ENCODE measurements at regions not wholly inside any gene's neighbourhood (a gene's known extent, or its start where the extent isn't known, plus 50 kb on each side); places are given as distances from the start of the nearest gene placed in this dataset.
"Not testable (repeated sequence)": the region's sequence is repeated elsewhere in the genome, so short reads cannot be mapped to it uniquely, and the experiment has no call there.

DNA sequence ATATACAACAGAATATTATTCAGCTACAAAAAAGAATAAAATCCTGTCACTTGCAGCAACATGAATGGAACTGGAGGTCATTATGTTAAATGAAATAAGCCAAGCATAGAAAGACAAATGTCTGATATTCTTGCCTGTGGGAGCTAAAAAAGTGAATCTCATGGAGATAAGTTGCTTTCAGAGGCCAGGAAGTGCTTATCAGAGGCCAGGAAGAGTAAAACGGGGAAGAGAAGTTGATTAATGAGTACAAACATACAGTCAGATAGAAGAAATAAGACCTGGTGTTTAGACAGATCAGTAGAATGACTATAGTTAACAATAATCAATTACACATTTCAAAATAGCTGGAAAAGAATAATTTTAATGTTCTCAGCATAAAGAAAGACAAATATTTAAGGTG is 54.4 kb upstream of the CPHXL start:
- in situ Hi-C loops (cut with HindIII; ENCODE audit: low pct_ligation_motif_present, low pct_unique_long_range_greater_than_20kb, low sequenced_read_pairs) = no loop called here
- no peak for DNase-seq

- DNase-seq = no peak
- in situ Hi-C loops (cut with HindIII; ENCODE audit: low pct_ligation_motif_present, low pct_unique_long_range_greater_than_20kb, low sequenced_read_pairs) = no loop called here
These were observed 55.5 kb upstream of the CPHXL start for GRCh38 chr16:75781683-75782343.

- no peak for DNase-seq
- in situ Hi-C loops (cut with HindIII; ENCODE audit: low pct_ligation_motif_present, low pct_unique_long_range_greater_than_20kb, low sequenced_read_pairs) = no loop called here
These were observed 61.1 kb upstream of the CPHXL start for GRCh38 chr16:75787440-75787839.

GRCh38 chr16:75789237-75789636 is 62.9 kb upstream of the CPHXL start:
- in situ Hi-C loops (cut with HindIII; ENCODE audit: low pct_ligation_motif_present, low pct_unique_long_range_greater_than_20kb, low sequenced_read_pairs) = no loop called here

GRCh38 chr16:75792771-75793492 is 66.6 kb upstream of the CPHXL start:
- in situ Hi-C loops (cut with HindIII; ENCODE audit: low pct_ligation_motif_present, low pct_unique_long_range_greater_than_20kb, low sequenced_read_pairs) = no loop called here
- DNase-seq = no peak

More at GRCh38 chr16:75789237-75789636, 62.9 kb upstream of the CPHXL start:
- peak; percentile 68 for DNase-seq

DNA sequence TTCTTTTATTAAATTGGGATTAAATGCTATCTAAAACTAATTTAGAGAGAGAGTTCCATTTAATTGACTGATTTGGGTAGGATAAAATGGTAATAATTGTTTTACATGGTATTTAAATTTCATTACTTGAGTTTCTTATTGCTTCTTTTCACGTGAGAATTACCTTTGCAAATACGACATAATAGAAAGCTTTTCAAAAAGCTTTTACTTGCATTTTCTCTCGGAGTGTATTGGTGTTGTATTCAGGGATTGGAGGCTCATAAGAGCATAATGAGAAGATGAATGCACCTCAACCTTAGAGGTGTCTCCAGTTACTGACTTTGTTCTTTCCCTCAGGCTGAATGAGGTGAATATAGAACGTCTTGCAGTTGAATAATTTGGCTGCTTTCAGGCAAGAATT is 67.4 kb upstream of the CPHXL start:
- in situ Hi-C loops (cut with HindIII; ENCODE audit: low pct_ligation_motif_present, low pct_unique_long_range_greater_than_20kb, low sequenced_read_pairs) = no loop called here
- DNase-seq = no peak

DNA sequence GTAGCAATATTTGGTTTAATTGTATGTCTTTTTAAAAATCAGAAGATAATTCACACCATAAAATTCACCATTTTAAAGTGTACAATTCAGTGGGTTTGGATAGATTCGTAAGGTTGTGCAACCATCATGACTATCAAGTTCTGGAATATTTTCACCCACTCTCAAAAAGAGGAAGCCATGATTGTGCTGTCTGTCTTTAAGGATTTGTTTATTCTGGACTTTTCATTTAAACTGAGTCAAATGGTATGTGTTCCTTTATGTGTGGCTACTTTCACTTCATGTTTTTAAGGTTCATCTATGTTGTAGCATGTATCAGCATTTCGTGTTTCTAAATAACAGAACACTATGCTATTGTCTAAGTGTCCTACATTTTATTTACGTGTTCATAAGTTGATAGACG is 68.1 kb upstream of the CPHXL start:
- in situ Hi-C loops (cut with HindIII; ENCODE audit: low pct_ligation_motif_present, low pct_unique_long_range_greater_than_20kb, low sequenced_read_pairs) = no loop called here

DNA sequence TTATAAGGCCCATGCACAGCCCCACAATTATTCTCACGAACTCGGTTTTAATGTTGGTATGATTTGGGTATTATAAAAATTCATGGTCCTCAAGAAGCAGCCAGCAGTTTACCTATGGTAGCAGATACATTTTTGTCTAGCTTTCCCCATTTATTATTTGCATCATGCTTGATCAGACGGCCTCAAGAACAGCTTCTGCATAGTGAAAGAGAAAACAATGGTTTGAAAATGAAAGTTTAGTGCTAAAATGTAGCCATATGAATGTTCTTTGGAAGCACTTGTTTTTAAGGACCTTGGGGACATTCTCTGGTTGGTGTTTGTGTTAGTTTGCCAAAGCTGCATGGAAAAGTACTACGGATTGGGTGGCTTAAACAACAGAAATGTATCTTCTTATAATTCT is 72.4 kb upstream of the CPHXL start:
- in situ Hi-C loops (cut with HindIII; ENCODE audit: low pct_ligation_motif_present, low pct_unique_long_range_greater_than_20kb, low sequenced_read_pairs) = no loop called here
- no peak for DNase-seq

More for the DNA sequence above, 68.1 kb upstream of the CPHXL start:
- DNase-seq = no peak

GRCh38 chr16:75801307-75801706 is 75.0 kb upstream of the CPHXL start:
- peak; percentile 14 for DNase-seq

DNA sequence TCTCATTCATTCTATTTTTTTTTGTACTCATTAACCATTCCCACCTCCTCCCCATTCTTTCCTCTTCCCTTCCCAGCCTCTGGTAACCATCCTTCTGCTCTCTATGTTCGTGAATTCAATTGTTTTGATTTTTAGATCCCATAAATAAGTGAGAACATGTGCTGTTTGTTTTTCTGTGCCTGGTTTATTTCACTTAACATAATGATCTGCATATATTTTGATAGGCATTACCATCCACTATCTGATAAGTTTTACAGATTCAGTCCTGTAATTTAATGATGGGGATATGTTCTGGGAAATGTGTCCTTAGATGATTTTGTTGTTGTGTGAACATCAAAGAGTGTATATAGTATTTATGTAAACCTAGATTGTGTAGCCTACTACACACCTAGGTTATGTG is 77.5 kb upstream of the CPHXL start:
- in situ Hi-C loops (cut with HindIII; ENCODE audit: low pct_ligation_motif_present, low pct_unique_long_range_greater_than_20kb, low sequenced_read_pairs) = no loop called here
- DNase-seq = no peak

More at GRCh38 chr16:75801307-75801706, 75.0 kb upstream of the CPHXL start:
- in situ Hi-C loops (cut with HindIII; ENCODE audit: low pct_ligation_motif_present, low pct_unique_long_range_greater_than_20kb, low sequenced_read_pairs) = no loop called here

GRCh38 chr16:75804368-75804767 is 78.1 kb upstream of the CPHXL start:
- no peak for DNase-seq
- in situ Hi-C loops (cut with HindIII; ENCODE audit: low pct_ligation_motif_present, low pct_unique_long_range_greater_than_20kb, low sequenced_read_pairs) = no loop called here

DNA sequence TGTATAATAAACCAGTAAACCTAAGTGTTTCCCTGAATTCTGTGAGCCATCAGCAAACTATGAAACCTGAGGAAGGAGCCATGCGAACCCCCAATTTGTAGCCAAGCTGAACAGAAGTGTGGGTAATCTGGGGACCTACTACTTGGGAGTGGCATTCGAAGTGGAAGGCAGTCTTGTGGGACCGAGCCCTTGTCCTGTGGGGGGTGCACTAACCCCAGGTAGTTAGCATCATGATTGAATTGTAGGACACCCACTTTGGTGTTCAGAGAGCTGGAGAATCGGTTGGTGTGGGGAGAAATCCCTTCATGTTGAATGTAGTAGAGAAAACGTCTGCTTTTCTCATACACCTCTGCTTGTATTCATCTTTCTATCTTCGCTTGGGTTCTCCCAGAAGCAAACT is 79.7 kb upstream of the CPHXL start:
- no peak for DNase-seq
- in situ Hi-C loops (cut with HindIII; ENCODE audit: low pct_ligation_motif_present, low pct_unique_long_range_greater_than_20kb, low sequenced_read_pairs) = no loop called here

DNA sequence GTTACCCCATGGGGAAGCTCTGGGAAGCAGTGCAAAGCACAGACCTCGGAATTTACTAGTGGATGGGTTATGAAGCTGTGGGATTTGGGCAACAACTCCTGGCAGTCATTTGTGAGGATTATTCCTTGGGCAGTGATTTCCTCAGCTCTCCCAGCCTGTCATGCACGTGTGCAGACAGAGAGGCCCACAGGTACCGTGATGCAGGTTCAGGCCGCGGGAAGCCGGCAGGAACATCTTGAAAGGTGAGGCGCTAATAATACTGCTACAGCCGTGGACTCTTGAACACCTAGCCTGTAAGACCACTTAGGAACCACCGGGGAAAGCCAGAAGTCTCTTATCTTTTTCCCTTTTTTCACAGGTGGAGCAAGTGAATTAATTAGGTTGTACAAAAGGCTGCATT is 80.2 kb upstream of the CPHXL start:
- DNase-seq = no peak
- in situ Hi-C loops (cut with HindIII; ENCODE audit: low pct_ligation_motif_present, low pct_unique_long_range_greater_than_20kb, low sequenced_read_pairs) = no loop called here

DNA sequence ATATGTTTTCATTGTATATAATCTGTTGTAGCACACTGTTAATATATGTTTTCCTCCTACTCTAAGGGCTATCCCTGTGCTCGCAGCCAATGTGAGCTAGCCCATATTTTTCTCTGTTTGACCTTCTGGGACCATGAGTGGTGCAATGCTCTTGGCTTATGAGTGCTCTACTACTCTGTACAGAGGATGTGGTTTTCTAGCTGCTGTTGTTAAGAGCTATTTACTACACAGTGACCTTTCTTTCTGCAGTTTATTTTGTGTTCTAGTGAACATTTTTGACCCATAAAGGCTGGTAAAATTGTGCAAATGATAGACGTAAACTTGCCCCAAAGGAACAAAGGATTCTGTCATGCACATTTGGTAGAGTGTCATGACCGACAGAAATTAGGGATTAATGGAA is 84.1 kb upstream of the CPHXL start:
- in situ Hi-C loops (cut with HindIII; ENCODE audit: low pct_ligation_motif_present, low pct_unique_long_range_greater_than_20kb, low sequenced_read_pairs) = no loop called here
- no peak for DNase-seq

DNA sequence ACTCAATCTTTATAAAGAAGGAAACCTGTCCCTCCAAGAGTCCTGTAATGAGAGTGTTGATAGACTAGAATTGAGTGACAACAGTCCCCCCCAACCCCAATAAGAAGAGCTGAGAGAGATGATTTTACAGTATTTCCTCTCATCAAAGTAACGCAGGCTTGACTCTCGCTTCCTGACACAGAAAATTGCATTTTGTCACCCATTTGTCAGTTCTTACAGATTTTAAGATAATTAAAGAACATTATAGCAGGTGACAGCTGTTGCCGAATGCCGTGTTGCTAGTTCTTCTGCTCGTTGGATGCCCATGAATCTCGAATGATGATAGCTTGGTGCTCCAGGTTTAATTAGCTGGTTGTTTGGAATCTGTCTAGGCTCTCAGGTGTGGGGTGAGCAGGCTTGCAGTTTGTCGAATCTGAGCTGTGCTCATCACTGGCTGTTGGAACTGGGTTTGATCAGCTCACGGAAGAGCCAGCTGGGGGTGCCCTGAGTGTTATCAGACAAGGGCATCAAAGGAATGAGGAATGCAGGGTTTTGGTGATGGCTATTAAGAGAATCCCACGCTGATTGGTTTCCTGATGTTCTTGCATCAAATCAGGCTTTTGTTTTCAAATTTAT is 84.8 kb upstream of the CPHXL start:
- in situ Hi-C loops (cut with HindIII; ENCODE audit: low pct_ligation_motif_present, low pct_unique_long_range_greater_than_20kb, low sequenced_read_pairs) = no loop called here
- no peak for DNase-seq

DNA sequence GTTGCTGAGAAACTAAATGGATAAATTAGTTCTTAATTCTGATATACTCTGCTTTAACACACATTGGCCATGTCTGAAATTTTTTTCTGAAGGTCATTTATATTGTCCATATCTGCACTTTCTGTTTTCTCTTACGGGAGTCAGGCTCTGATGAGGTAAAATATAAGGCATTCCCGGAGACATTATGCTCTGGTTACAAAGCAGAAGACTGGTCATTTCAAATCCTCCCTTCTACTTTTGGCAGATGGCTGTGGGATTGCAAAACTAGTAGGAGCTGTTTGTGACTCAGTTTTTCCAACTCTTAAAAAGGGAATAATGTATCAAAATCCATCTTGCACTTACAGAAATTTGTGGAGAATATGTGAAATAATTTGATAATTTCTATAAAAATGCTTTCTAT is 92.2 kb upstream of the CPHXL start:
- no peak for DNase-seq
- in situ Hi-C loops (cut with HindIII; ENCODE audit: low pct_ligation_motif_present, low pct_unique_long_range_greater_than_20kb, low sequenced_read_pairs) = no loop called here

DNA sequence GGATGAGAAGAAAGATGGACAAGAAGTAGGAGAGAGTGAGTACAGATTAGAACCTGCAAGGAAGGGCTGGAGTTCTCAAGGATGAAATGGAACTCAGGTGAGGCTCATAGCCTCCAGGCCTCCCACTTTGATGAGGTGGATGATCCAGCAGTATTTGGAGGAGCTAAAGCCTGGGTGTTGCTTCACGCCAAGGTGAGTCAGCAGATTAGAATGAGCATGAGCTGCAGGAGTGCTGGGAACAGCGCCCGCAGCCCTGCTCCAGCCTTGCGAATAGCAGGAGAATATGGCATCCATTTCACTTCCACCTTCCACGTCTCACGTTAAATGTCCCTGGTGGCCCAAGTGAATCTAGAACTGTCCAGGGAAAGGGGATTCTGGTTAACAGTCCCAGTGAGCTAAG is 94.4 kb upstream of the CPHXL start:
- peak; percentile 54 for DNase-seq
- in situ Hi-C loops (cut with HindIII; ENCODE audit: low pct_ligation_motif_present, low pct_unique_long_range_greater_than_20kb, low sequenced_read_pairs) = no loop called here

DNA sequence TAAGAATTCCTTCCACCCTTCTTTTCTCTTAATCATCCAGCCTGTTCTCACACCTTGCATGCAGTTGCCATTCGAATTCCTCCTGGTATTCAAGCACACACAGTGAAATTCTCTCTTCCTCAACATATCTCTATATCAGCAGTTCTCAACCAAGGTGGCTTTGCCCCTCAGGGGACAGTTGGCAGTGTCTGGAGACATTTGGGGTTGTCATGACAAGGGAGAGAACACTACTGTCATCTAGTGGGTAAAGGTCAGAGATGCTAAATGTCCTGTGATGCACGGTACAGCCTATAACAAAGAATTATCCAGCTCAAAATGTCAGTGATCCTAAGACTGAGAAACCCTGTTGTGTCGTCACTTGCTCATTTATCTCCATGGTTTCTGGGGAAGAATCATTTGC is 94.8 kb upstream of the CPHXL start:
- no peak for DNase-seq
- in situ Hi-C loops (cut with HindIII; ENCODE audit: low pct_ligation_motif_present, low pct_unique_long_range_greater_than_20kb, low sequenced_read_pairs) = no loop called here

DNA sequence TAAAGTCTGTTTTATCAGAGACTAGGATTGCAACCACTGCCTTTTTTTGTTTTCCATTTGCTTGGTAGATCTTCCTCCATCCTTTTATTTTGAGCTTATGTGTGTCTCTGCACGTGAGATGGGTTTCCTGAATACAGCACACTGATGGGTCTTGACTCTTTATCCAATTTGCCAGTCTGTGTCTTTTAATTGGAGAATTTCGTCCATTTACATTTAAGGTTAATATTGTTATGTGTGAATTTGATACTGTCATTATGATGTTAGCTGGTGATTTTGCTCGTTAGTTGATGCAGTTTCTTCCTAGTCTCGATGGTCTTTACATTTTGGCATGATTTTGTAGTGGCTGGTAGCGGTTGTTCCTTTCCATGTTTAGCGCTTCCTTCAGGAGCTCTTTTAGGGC is 99.5 kb upstream of the CPHXL start:
- DNase-seq; in situ Hi-C loops (cut with HindIII; ENCODE audit: low pct_ligation_motif_present, low pct_unique_long_range_greater_than_20kb, low sequenced_read_pairs): not testable (repeated sequence)
